Left lobe of liver (tissue), 2 donors: ENCODE measurements at regions not wholly inside any gene's neighbourhood (a gene's known extent, or its start where the extent isn't known, plus 50 kb on each side); places are given as distances from the start of the nearest gene placed in this dataset.

Experiments
- ATAC-seq: fragments of 200-7000 bp; cut with Tn5 transposase; one replicate; pipeline ENCODE4 v1.9.1; 2020; ENCODE audit warnings: mild to moderate bottlenecking, moderate library complexity
- DNase-seq: peaks from one replicate; pipeline ENCODE4 v3.0.0-alpha.2; 2020; ENCODE audit warnings: low spot score
- donor health status: DM: no; HTN: no; CAD: no; lungs with moderate emphysema.
- donor health status: DM: no; HTN: yes; CAD: no.

DNA sequence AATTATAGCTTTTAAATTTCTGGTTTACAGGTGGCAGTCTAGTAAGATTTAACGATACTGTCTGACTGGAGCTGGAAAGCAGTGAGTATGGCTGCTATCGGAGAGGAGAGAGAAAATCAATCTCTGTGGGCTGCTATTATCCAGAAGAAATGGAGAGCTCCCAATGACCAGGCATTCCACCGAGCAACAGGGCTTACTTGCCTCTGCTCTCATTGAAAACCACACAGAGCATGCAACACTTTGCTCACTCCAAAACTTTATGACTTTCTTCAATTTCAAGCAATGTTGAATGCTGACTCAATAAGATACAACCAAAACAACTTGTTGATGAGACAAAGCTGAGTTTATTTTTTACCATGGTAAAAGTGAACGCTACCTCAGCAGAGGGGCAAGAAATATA is 337.0 kb upstream of the NCAM2 start:
- DNase-seq = no peak
- no peak for ATAC-seq

DNA sequence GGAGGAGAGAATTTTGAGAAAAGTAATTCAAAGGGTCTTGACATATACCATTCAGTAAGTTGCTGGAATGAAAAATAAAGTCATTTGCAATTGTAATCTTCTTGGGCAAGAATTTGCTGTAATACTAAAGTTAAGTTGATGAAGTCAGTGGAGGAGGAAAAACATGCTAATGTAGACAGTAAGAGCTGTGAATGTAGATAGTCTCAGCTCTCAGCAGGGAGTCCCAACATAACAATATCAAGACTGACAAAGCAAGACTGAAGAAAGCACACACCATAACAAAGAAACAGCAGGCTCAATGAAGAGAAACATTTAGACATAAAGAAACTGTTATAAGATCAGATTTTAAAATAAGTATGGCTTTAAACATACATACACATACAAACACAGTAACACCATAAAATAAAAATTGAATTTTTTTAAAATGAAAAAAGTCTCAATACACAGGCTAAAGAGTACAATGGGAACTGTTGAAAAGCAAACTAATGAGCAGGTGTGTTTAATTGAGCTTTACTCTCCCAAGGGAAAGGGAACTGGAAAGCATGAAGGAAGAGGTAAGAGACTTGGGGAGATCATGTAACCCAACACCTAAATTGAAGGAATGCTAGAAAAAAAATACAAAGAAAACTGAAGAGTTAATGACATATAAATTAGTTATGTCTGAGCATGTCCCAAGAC is 336.3 kb upstream of the NCAM2 start:
- no peak for ATAC-seq
- DNase-seq = no peak

DNA sequence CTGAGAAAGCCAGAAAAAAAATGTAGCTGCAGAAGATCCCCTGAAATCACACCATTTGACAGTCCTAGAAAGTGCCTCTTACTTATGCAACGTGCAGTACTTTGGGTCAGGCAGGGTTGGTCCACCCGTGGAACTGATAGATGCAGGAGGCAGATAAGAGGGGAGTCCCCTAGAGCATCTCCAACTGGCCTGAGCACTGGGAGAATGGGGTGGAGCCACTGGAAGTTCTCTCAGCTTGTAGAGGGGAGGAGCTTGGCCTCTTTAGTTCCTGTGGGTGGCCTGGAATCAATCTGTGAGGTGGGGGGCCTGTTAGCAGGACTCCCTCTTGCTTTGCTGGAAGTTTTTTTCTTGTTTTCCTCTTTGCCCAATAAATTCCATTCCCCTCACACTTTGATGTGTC is 335.7 kb upstream of the NCAM2 start:
- DNase-seq = no peak

DNA sequence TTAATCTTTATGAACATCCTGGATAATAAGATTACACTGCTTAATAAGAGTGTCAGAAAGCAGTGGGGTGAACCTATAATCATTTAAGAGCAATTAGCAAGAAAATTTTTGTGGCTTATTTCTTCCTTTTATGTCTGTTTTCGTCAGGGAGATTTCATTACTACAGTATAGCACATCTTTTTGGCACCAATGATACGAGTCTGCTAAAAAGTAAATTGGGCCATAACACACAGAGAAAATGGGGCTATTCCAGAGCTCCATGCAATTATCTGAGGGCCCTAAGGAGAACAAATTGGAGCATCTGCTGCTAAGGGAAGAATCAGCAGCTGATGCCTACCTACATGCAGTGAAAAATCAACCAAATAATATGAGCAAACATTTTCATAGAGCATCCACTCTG is 330.3 kb upstream of the NCAM2 start:
- no peak for DNase-seq
- no peak for ATAC-seq

More for the DNA sequence above, 335.7 kb upstream of the NCAM2 start:
- no peak for ATAC-seq

DNA sequence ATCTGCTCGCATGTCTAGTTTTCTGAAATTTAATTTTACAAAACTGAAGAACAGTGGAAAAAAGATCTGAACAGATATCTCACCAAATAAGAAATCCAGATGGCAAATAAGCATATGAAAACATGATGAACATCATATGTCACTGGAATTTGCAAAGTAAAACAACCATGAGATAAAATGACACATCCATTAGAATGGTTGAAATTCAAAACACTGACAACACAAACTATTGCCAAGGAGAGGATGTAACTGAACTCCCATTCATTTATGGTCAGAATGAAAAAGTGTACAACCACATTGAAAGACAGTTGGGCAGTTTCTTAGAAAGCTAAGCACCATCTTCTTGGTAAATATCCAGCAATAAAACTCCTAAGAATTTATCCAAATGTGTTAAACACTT is 312.7 kb upstream of the NCAM2 start:
- DNase-seq (no peak), ATAC-seq (no peak)

DNA sequence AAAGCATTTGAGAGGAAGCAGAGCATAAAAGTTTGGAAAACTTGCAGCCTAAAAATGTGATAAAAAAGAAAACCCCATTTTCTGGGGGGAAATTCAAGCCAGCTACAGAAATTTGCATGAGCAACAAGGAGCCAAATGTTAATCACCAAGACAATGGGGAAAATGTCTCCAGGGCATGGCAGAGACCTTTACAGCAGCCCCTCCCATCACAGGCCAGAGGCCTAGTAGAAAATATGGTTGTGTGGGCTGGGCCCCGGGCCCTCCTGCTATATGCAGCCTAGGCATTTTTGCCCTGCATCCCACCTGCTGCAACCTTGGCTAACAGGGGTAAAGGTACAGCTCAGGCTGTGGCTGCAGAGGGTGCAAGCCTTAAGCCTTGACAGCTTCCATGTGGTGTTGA is 299.6 kb upstream of the NCAM2 start:
- ATAC-seq (no peak), DNase-seq (no peak)

DNA sequence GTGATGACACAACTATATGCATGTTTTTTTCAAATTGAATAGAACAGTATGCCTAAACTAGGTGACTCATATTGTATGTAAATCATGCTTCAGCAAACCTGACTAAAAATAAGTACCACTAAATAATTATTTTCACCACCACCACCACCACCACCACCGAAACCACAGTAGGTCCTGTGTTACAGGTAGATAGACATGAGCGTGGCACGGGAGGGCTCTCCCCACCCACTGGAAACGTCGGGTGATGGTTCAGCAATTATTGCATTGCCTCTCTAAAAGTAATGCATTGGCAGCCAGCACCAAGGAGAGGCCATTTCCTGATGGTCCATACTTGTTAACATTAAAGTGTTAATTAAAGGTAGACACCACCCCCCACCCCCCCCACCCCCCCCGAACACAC is 297.0 kb upstream of the NCAM2 start:
- ATAC-seq = no peak
- no peak for DNase-seq

DNA sequence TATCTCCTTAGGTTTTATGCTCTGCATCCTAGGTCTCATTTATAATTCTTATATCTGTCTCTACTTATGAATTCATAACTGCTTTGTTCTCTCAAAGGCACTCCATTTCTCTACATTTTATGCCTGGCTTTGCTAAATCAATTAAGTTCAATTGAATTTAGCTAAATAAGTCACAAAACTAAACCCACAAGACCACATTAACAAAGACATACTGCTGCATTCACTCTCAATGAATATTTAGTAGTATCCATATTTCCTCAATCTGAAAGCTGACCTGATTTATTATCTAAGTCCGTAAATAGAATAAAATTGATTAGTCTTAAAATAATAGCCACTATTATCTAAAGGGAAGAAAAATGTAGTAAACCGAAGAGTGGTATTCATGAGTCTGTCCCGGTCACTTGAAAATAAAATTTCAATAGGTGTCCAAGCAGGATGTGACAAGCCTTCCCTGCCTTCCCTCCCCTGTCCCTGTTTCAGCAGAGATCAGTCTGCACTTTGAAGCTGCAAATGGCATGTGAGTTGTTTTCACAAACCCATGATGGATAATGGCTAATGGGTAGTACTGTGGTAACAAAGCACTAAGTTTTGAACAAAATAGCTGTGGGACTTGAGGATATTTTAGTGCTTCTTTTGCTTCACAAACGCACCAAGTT is 295.0 kb upstream of the NCAM2 start:
- ATAC-seq (no peak), DNase-seq (no peak)

DNA sequence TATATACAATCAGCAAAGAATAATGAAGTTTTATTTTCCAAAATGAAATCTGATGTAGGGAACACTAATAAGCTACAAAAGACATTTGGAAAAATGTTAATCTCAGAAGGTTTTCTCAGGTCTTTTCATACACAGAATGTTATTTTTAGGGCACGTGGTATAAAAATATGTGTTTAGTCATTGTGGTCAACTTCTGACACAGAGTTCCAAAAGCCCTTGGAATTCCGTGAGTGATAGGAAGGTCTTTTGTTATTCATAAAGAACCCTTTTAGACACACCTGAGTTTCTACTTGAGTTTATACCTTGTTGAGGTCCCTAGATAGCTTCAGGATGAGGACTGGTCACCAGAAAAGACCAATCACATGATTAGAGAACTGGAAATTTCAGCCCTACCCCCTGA is 277.6 kb upstream of the NCAM2 start:
- DNase-seq (no peak), ATAC-seq (no peak)

DNA sequence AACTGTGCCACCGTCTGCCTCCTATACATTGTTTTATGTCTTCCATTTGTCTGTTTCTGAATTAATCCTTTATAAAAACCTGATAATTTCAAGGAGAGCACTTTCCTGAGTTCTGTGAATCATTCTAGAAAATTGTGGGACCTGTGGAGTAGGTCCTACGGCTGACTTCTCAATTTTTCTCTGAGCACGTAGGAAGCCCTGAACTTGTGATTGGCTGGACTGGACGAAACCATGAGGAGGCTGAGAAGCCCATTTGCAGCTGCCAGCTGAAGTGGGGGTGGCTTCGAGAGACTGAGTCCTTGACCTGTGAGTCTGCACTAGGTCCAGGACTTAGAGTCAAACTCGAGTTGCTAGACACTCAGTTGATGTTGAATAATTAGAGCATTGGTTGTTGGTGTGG is 277.1 kb upstream of the NCAM2 start:
- ATAC-seq (no peak), DNase-seq (no peak)

DNA sequence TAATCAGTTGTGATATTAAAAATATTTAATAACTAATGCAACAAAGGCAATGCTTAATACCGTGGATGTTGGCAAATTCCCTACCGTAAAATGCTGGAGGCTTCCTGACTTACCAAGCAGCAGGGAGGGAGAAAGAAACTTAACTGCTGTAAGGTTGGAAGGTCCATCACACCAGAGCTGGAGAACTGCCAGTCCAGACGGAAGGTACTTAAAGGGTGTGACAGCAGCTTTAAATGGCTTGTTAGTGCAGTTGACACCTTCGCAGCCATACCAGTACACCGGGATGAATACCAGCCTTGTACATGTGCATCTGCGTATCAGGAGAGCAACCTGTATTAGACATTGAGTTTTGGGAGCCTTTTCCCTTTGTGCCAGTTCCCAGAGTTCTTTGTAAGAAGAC is 269.5 kb upstream of the NCAM2 start:
- ATAC-seq (no peak), DNase-seq (no peak)

DNA sequence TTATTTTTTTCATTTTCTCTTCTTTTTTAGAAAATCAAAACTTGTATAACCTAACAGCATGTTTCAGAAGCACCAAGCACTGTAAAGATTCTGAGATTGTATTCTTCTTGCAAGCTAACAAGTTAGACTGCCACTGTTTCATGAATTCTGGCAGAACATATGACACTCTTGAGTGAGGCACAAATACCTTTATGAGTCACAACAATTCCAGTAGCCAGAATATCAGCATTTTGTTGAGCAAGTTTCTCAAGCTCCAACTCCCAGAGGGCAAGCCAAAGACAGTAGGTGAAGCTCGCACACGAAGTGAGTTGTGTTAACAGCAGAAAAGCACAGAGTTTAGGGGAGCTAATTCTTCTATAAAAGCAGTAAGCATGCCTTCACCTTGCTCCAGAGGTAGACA is 268.8 kb upstream of the NCAM2 start:
- no peak for ATAC-seq

DNA sequence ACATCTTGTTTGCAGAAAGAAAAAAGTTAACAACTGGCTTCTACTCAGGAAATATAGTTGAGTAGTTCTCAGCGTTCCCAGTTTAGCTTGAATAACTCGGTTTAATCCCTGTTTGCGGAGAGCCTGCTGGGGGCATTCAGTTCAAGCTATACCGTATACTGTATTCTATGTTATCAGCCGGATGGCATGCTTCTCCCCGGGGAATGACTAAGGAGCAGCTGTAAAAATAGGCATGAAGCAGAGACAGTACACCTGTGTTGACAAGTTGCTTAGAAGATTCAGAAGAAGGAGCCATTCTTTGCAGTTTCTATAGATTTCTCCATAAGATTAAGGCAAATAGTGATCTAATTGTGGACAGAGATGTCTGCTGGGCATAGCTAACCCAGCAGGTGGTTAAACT is 267.8 kb upstream of the NCAM2 start:
- ATAC-seq (no peak), DNase-seq (no peak)

More for the DNA sequence above, 268.8 kb upstream of the NCAM2 start:
- DNase-seq = no peak

DNA sequence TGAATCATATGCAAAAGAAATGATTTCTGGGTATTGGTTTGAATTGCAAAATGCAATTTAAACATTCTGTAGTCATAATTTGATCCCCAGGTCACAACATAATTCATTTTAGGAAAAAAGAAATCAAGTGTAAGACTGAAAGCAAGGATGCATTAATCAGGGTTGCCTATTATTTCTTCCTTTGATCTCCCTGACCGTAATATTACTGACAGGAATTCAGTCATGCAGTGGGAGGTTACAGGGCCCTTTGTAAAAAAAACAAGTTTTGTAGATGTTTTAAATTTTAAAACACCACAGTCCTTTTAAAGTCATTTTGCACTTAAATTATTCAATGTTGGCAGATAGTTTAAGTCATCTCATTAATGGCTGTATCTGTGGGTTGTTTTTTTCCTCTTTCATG is 263.0 kb upstream of the NCAM2 start:
- DNase-seq = no peak
- ATAC-seq = no peak

DNA sequence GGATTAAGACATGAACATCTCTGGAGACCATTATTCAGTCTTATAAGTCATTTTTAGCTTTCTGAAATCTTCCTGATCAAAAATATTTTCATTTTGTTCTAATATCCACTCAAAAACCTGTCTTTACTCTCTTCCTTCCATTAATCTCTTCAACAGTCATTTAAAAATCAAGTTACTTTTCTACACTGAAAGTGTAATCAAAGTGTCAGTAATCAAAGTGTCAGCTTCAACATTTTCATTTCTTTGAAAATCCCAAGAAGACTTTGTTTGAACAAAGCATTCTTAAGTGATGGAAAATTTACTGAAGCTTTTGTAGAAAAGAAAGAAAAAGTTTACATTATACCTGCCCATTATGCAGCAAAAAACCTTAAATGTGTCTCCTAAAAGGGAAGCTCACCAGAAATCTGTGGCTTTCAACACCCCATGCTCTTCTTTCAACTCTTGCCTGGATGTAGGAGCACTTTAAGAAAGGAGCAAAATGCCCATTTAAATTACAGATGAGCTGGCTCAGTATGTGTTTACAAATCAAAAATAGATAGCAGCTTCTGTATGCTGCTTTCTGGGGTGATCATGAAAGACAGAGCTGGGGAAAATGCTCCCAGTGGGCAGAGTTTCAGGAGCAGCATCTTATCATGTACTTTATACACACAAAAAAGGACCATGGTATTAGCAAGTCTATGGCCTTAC is 260.8 kb upstream of the NCAM2 start:
- DNase-seq (no peak), ATAC-seq (no peak)

DNA sequence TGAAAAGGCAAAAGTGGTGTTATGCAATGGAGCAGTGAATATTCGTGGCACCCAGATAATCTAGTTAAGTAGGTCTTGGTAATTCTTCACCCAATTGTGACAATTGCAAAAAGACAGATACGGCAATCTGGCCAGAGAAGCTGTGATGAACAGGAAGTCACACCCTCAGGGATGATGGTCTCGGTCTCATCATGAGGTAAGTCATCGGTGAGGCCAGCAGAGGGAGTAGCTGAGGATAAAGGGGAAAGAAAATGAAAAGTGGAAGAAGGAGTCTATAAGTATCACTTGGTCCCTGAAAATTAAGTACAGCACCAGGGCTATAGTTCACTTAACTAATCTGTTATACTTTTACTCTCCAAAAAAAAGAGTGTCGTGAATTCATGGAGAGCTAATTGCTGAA is 258.8 kb upstream of the NCAM2 start:
- ATAC-seq (no peak), DNase-seq (no peak)

DNA sequence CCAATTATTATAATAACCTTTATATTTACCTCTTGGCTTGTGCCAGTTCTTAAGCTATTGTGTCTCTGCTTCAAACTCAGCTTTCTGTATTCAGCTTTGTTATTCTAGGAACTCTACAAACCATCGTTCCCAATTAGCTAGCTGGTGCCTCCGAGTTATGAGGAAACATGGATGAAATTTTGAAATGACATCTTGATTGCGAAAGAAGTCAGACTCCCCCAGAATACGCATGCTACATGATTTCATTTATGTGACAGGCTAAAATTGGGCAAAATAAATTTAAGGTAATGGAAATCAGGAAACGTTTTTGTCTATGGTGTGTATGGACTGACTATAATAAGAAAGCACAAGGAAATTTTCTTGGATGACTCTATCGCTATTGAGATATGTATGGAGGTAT is 256.8 kb upstream of the NCAM2 start:
- no peak for DNase-seq
- ATAC-seq = no peak

DNA sequence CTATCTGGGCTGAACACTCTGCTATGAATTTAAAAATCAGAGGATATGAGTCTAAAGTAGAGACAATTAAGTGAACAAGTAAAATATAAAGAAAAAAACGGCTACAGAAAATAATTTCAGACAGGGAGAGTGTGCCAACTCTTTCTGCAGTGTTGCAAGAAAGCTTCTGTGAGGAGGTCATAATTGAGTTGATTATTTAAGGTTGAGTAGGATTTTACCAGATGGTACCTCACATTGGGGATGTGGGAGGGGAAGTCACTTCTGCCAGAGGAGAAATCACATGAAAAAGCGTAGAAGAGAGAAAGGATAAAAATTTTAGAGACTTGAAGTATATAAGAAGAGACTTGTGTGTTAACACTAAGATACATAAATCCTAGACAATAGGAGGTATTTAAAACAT is 238.0 kb upstream of the NCAM2 start:
- DNase-seq (no peak), ATAC-seq (no peak)

DNA sequence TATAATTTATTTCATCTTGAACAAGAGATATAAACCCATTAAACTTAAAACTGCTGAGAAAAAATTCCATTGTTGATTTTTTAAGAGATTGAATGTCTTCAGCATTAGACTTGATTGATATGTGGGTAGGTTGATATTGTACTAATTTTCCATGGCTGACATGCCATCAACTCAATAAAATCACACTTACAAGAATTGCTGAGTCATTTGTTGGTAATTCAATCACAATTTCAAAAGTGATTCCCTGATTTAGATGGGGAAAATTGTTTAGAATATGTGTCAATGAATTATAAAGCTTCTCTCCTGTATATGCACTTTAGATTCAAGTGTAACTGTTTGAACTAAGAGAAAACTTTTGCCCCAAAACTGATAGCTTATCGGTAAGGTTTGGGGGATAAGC is 223.5 kb upstream of the NCAM2 start:
- DNase-seq = no peak
- no peak for ATAC-seq

DNA sequence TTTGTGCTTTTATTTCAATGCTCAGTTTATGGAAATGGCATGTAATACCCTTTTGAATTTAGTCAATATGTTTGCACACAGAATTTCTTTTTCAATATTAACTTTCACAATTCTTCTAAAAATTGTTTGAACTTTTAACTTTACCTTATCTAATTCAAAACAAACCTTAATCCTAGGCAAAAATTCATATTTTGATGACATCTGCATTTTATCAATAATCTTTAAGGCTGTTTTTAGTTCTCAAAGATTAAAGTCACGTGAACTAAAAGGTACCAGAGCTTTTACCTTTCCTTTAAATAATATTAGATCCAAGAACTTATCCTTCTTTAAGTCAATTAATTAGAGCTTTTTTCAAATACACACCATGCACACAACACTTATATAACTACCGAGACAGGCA is 218.9 kb upstream of the NCAM2 start:
- DNase-seq (no peak), ATAC-seq (no peak)

DNA sequence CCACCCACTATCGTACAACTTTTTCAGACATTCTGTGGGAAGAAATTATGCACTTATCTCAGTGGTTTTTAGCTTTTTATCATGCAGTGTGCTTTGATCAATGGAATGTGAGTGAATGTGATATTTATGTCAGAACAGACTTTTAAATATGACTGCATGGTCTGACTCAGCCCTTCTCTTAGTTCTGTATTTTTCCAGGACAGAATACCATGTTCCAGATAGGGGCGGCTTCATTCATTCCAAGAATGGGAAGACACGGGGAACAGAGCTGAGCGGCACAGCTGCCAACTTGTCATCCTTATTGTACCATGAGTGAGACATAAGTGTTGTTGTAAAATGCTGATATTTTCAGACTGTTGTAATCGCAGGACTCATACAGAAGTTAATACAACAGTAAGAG is 214.6 kb upstream of the NCAM2 start:
- no peak for DNase-seq
- ATAC-seq = no peak

DNA sequence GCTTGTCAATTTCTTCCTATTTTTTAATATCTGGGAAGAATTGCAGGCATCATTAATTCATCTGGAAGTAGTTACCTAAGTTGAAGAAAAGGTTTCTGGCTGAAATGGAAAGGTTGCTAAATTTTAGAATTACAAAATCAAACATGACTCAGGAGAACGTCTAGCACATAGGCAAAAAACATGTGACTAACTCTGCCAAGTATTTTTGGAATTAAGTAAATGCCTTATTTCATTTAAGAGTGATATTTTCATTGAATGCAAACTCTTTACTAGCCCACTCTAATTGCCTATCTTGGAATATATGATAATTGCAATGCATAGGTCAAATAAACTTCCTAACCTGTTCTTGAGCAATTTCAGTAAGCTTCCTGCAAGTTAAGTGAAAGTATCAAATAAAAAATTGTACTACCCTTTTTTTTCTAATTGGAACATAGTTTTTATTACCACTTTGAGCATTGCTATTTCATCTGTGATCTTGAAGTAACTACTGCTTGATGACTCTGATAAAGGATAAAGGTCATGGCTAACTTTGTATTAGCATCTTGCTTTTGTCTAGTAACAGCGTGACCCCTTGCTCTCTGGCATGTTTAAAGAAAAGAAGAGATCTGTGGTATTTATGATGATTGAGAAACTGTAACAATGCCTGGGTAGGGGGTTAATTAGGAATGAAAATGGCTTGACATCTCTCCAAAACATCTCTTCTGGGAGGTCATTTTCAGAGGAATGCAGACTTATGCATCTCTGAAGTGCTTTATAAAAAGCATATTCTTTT is 208.3 kb upstream of the NCAM2 start:
- DNase-seq (no peak), ATAC-seq (no peak)
